Astrocyte of the spinal cord (primary cell): ENCODE measurements at regions not wholly inside any gene's neighbourhood (a gene's known extent, or its start where the extent isn't known, plus 50 kb on each side); places are given as distances from the start of the nearest gene placed in this dataset.

Experiments used
- DNase-seq: peaks from one replicate; pipeline ENCODE4 v3.0.0; 2011; ENCODE audit warnings: low read depth, low spot score
- H3K4me3 ChIP-seq: 2 replicates; pipeline ENCODE4 v1.5.1; 2011; ENCODE audit warnings: low read depth, mild to moderate bottlenecking, low read length, moderate library complexity
- CTCF ChIP-seq: IDR thresholded peaks from 2 replicates; pipeline ENCODE4 v1.5.1; 2012; ENCODE audit warnings: low read depth, mild to moderate bottlenecking, low read length, inconsistent platforms
- in situ Hi-C: cut with HindIII; loops from 2 replicates; pipeline ENCODE4 v1.10.0; 2017; ENCODE audit warnings: low sequenced_read_pairs

- no peak for TF ChIP-seq CTCF
- in situ Hi-C loops, result no loop called here
- no peak overlapping the region for H3K4me3 ChIP-seq
- DNase-seq, result no peak
These were observed 1421.5 kb upstream of the SPRY2 start for GRCh38 chr13:81762449-81762848.

DNA sequence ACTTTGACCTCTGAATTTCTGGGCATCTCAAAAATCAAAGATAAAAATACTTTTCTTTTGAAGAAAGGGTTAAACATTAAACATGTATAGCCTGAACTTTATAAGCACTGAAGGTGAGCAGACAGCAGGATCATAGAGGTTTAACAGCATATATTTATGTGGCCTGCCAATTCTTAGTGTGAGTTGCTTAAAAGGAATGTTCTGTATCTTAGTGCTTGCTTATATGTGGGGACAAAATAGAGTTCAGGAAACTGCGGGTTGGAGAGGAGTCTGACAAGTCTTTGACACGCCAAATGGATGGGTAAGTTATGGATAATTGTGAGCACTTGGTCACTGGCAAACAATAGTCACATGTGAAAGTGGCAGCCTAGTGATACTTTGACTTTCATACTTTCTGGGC lies 1419.4 kb upstream of the SPRY2 start:
- DNase-seq, result no peak
- in situ Hi-C loops, result no loop called here
- no peak for TF ChIP-seq CTCF
- no peak overlapping the region for H3K4me3 ChIP-seq

GRCh38 chr13:81757348-81757970 lies 1416.5 kb upstream of the SPRY2 start:
- no peak for TF ChIP-seq CTCF
- no peak overlapping the region for H3K4me3 ChIP-seq
- no peak for DNase-seq
- in situ Hi-C loops, result no loop called here

- H3K4me3 ChIP-seq, result no peak overlapping the region
- in situ Hi-C loops, result no loop called here
- TF ChIP-seq CTCF, result no peak
- no peak for DNase-seq
These were observed 1404.5 kb upstream of the SPRY2 start for GRCh38 chr13:81745391-81745790.

DNA sequence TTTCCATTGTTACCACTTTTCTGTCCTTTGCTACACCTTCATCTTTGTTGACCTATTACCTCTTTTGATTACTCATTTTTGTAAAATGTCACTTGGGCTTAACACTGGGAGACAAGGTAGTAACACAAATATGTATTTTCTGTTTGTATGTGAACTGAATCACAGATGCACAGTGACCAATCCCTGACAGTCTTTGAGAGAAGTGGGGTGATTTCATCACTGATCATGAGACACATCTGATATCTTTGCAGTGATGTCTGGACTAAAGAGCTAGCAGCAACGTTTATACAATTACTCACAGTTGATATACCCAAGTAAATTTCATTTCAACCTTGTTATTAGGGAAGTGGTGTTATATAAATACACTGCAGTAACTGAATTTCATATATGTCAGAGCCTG lies 1397.4 kb upstream of the SPRY2 start:
- DNase-seq, result no peak
- TF ChIP-seq CTCF, result no peak
- in situ Hi-C loops, result no loop called here
- H3K4me3 ChIP-seq, result no peak overlapping the region

DNA sequence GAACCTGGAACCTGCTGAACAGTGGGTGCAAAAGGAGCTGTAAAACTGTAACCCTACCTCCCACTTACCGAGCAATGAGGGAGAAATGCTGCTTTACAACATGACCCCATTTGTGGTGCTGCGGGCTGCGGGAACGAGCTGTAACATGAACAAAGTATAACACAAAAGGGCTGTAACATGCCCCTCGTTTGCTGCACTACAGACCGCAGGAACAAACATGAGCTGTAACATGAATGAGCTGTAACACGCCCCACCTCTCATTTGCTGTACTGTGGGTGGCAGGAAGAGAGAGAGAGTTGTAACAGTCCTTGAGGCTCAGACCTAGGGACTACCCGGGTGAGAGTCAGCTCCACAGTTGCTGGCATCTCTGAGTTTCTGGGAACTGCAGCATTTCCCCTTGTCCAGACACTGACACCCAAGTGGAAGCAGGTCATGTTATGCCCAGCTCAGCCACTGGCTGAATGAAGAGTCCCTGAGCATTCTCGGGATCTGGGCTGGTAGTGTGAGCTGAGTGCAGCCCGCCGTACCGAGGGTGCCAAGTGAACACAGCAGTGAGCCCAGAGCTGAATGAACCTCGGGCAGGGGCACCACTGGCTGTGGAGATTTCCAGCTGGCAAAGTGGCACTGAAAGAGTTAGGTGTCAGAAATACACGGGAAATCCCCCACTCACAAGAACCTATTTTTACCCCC lies 1385.3 kb upstream of the SPRY2 start:
- no peak for TF ChIP-seq CTCF
- in situ Hi-C loops, result no loop called here
- no peak overlapping the region for H3K4me3 ChIP-seq
- DNase-seq, result no peak
